UCSD-AML1 (cell line): ENCODE measurements at regions not wholly inside any gene's neighbourhood (a gene's known extent, or its start where the extent isn't known, plus 50 kb on each side); places are given as distances from the start of the nearest gene placed in this dataset.
"Not testable (repeated sequence)": the region's sequence is repeated elsewhere in the genome, so short reads cannot be mapped to it uniquely, and the experiment has no call there.

Experiments
- DNase-seq: peaks from one replicate; lab custom pipeline; 2025; ENCODE audit not compliant: unreplicated experiment; lab: John Stamatoyannopoulos, UW

DNA sequence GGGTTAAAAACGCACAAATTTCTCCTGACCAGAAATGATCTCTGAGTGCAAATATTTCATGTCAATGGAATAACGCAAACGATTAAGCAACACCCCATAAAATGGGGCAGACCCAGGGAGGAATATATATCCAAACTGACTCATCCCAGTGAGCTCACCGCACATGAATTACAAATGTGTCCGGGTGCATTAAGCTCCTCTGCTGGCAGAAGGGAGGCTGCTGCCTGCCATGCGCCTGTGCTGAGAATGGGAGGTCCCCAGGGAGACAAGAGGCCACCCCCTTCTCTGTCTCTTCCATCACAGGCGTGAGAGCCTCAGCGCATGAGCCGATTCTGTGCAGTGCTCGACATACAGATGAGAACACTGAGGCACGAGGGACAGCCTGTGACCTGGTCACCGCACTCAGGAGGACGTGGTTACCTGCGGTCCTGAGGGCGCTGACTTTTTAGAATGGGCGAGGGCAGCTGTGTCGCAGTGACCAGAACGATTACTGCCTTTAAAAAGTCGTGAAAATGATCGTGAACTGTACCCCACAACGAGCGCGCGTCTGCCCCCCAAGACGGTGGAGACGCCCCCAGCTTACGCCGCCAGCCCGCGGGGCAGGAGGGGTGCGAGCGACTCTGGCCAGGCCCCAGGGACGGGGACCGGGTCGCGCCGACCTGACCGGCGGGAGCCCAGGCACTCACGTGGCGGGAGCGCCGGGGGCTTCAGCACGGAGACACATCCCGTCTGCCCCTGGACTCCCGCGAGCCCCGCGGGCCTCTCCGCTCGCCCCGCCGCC is 188.5 kb downstream of the ADRA2C start:
- DNase-seq, result peak; percentile 35

DNA sequence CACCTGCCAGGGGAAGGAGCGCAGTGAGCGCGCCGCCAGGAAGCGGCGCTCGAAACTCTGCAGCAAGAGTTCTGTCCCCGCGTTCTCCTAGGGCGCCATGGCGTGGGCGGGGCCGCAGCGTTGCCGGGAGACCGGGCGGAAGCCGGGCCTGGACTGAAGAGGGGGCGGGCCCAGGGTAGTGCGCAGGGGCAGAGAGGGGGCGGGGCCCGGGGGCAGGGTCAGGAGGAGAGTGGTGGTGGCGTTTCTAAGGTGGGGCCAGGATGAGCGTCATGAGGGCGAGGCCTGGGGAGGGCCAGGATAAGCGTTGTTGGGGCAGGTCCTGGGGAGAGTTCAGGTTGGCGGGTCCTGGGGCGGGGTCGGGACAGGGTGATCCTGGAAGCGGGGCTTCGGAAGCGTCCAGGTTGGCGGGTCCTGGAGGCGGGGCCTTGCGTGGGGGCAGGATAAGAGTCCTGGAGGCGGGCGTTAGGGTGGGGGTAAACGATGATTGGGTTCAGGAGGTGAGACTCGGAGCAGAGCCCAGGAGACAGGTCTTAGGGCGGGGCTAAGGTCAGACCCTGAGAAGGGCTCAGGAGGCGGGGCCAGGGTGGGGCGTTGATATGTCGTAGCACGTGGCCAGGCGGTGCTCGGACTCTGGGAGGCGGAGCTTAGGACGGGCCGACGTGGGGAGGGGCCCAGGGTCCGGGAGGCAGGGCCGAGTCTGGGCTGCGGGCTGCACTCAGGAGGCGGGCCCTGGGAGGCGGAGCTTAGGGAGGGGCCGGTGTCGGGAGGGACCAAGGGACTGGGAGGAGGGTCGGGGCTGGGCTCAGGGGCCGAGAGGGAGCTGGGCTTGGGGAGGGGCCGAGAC is 189.4 kb downstream of the ADRA2C start:
- DNase-seq, result peak; percentile 100

DNA sequence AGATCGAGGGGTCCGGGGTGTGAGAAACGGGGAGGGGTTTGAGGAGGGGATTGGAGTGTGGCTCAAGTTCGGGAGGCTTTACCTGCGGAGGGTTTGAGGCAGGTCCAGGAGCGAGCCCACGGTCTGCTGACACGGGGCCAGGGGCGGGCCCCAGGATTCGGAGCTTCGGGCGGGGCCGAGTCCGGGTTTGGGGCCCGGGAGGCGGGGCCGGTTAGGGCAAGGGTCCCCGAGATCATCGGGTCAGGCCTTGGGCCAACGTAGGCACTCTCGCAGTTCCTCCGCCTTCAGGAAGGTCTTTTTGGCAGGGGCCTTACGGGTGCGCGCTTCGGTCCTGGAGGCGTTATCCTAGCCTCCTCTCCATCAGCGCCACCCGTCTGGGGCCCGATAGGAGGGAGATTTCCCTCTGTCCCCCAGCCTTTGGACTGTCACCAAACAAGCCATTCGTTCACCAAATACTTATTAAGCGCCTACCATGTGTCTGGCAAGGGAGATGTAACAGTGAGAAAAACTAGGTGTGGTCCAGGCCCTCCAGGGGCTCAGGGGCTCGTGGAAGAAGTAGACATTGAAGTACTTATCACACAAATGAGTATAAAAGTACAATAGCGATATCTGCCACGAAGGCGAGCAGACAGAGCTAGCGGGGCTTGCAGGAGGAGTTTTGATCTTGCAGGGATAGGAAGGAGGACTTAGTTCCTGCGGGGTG is 190.1 kb downstream of the ADRA2C start:
- DNase-seq, result not testable (repeated sequence)

DNA sequence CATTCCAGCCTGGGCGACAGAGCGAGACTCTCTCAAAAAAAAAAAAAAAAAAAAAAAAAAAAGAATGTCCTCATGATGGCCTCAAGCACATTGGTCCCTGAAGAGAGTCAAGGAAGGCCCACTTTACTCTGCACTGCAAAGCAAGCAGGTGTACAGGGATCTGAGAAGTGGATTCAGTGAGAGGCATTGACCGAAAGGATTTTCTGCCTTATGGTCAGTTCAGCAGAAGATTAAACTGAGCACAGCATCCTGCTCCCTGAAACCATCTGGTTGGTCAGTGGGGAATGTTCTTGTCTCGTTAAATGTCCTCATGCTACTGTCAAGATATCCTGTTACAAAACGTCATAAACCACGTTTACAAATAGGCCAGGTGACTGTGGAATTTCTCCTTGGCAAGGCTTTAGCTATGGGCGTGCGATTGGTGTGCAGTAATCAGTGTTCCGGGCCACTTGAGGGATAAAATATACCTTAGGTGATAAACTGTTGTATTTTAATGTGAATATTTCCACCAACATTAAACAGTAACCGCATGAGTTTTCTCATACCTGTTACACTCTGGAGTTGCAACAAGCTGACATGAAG is 195.0 kb downstream of the ADRA2C start:
- DNase-seq, result not testable (repeated sequence)

DNA sequence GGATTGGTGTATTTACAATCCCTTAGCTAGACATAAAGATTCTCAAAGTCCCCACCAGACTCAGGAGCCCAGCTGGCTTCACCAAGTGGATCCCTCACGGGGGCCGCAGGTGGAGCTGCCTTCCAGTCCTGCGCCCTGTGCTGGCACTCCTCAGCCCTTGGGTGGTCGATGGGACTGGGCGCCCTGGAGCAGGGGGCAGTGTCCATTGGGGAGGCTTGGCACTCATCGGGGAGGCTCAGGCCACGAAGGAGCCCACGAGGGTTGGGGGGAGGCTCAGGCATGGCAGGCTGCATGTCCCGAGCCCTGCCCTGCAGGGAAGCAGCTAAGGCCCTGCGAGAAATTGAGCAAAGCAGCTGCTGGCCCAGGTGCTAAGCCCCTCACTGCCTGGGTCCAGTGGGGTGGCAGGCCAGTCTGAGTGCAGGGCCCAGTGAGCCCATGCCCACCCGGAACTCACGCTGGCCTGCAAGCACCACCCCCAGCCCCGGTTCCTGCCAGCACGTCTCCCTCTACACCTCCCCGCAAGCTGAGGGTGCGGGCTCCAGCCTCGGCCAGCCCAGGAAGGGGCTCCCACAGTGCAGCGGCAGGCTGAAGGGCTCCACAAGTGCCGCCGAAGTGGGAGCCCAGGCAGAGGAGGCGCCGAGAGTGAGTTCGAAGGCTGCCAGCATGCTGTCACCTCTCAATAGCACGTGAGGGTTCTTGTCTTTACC is 198.5 kb downstream of the ADRA2C start:
- not testable (repeated sequence) for DNase-seq

DNA sequence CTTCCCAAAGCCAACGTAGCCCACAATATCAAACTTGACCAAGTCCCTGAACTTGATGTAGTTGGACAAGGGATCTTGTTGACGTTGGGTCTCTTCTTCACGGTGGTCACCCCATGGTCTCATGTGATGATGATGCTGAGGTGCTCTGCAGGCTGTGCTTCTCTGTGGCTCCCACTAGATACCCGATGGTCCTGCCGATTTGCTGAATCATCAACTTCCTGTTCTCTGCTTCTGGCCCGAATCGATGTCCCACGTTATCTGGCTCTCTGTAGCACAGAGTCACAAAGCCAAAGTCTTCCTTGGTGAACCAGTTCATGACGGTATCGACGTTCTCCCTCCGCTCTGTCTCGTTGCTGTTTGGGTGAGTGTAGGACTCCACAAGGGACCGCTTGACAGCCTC is 201.0 kb downstream of the ADRA2C start:
- DNase-seq, result not testable (repeated sequence)

DNA sequence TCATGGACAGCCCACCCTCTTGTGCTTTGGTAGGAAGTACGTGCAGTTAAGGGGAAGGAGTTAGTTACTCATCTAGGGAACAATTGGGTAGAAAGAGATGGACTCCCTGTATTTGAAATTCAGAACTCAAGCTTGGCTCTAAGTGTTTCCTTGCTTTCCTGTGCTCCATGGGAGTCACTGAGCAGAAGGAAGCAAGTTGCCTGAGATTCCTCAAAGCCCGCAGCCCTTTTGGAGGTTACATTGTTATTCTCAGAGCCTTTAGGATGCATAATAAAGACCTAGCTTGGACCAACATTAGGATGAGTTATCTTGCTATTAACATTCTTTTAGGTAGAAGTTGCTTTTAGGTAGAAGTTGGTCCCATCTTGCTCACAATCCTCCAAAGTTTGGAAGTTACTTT is 206.4 kb downstream of the ADRA2C start:
- not testable (repeated sequence) for DNase-seq

DNA sequence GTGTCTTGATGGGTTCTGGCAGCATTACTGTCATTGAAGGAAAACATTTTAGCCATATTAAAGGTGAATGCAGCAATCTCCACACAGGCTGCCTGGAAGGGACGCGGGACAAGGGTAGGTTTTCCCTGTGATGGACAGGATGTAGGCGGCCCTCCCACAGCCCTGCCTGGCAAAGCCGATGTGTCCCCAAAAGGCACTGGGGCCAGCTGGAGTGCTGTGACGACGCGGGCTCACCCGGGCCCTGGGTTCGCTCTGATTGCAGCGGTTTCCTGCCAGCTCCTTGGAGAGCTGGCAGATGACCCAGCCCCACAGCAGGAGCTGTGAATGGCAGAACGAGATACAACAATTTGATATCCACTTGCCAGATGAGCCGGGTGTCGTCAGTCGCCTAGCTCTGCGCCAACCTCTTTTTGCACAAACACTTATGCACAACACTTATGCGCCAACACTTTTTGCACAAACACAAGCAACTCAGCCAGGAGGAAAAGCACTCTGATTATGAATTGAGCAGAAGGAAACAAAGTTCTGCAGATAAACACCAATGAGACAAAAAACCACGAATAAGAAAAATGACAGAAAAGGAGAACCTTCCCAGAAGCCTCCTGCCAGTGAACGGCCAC is 207.5 kb downstream of the ADRA2C start:
- DNase-seq, result not testable (repeated sequence)

DNA sequence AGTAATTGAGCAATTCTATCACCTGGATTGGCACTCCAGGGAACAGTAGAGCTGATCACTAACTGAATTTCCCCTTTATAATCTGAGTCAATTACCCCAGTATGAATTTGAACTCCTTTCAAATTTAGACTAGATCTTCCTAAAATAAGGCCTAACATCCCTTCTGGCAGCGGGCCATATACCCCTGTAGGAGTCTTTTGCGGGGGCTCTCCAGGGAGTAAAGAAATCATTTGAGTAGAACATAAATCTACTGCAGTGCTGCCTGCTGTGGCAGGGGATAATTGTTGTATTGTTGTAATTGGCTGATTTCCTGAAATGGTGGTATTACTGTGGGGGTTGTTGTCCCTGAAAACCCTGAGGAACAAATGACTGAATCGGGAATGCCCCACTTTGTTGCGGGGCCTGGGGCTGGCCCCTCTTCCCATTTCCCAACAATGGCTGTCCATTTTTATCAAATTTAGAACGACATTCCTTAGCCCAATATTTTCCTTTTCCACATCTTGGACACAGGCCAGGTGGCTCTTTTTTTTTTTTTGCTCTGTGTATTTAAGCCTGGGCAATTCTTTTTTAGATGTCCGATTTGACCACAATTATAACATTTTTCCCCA is 217.4 kb downstream of the ADRA2C start:
- not testable (repeated sequence) for DNase-seq

DNA sequence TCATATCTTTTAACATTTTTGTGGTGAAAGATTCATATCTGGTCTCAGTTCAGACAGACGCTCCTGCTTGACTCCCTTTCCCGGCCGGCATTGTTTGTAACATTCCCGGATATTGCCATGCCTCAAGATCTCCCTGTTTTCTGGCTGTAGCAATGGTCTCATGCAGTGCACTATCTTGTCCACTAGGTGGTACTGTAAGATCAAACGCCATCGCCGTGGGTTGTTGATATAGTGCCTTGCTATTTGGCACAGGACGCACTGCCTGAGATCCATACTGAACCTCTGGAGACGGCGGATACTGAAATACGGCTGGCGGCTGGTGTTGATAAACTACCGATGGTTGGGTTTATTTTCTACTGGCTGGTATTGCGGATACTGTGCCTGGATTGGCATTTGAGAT is 218.6 kb downstream of the ADRA2C start:
- DNase-seq, result not testable (repeated sequence)

DNA sequence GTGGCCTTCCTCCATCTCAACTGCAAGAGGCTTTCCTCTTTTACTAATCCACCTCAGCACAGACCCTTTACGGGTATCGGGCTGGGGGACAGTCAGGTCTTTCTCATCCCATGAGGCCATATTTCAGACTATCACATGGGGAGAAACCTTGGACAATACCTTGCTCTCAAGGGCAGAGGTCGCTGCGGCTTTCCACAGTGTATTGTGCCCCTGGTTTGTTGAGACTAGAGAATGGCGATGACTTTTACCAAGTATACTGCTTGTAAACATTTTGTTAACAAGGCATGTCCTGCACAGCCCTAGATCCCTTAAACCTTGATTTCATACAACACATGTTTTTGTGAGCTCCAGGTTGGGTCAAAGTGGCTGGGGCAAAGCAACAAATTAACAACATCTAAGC is 220.2 kb downstream of the ADRA2C start:
- not testable (repeated sequence) for DNase-seq

DNA sequence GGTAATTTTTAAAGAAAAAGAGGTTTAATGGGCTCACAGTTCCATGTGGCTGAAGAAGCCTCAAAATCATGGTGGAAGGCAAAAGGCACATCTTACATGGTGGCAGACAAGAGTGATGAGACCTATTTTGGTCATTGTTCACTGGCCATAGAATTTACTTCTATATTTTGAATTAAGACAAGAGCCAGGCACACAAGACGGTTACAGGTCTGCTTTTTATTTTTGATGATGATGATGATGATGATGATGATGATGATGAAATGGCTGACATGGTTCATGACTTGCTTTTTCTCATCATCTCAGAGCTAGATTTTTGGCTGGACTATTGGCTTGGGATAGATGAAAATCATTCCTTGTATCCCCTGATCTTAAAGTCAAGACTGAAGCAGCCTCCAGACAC is 229.3 kb downstream of the OTOP1 start:
- DNase-seq, result not testable (repeated sequence)

DNA sequence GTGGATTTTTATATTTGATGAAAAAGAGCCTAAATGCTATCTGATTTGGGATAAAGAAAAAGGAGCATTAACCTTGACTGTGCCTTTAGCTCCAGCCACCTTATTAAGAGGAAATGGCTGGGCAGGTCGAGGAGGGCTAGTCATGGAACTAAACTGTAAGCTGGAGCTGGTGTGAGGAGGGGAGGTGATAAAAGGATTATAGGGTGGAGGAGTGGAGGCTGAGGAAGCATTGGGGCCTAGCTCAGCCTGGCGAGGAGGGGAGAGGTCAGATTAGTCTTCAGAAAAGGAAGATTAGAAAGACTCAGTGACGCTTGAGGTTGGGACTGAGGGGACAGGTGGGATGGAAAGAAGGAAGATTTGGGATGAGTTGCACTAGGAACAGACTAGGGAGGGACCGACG is 222.7 kb downstream of the OTOP1 start:
- DNase-seq, result not testable (repeated sequence)

DNA sequence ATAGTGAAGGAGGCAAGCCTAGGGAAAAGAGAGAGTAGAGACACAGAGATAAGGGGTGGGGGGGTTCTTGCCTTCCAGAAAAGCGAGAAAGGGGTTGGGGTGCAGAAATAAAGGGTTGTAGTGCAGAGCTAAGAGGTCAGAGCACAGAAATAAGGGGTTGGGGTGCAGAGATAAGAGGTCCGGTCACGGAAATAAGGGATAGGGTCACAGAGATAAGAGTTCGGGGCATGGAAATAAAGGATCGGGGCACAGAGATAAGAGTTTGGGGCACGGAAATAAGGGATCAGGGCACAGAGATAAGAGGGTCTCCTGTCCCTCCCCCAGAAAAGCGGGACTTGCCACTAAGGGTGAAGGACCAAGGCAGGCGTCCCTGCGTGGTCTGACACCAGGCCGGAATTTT is 222.0 kb downstream of the OTOP1 start:
- not testable (repeated sequence) for DNase-seq

DNA sequence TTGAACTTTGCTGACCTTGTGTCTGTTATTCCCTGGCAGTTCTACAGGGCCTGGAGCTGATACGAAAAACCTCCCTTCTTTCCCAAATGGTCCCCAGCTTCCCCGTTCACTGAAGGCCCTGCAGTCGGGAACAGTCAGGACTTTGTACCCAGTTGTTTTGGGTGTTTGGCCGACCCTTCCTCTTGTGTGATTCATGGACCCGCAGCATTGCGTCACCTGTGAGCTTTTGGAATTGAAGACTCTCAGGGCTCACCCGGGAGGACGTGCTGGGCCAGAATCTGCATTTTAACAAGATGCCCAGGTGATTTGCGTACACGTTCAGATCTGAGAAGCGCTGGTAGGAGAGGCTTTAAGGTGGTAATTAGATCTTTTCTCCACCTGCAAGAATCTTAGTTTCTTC is 220.4 kb downstream of the OTOP1 start:
- not testable (repeated sequence) for DNase-seq

DNA sequence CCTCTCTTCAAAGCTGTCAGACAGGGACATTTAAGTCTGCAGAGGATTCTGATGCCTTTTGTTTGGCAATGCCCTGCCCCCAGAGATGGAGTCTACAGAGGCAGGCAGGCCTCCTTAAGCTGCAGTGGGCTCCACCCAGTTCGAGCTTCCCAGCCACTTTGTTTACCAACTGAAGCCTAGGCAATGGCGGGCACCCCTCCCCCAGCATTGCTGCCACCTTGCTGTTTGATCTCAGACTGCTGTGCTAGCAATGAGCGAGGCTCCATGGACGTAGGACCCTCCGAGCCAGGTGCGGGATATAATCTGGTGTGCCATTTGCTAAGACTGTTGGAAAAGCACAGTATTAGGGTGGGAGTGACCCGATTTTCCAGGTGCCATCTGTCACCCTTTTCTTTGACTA is 207.7 kb downstream of the OTOP1 start:
- DNase-seq, result not testable (repeated sequence)

DNA sequence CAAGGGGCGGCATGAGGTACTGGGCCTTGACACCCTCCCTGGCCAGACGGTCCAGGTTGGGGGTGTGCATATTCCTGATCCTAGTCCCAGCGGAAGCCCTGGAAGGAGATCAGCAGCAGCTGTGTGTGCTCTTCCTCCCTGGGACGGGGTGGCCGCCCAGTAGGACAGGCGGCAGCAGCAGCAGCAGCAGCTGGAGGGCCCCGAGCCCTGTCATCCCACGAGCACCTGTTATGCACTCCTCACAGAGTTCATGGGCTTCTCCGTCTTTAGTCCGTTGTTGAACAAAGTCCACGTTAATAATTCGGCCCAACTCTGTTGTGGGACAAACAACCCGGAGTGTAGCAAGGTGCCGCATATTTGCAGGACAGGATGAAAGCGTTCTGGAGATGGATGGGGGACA is 205.6 kb downstream of the OTOP1 start:
- DNase-seq, result not testable (repeated sequence)

DNA sequence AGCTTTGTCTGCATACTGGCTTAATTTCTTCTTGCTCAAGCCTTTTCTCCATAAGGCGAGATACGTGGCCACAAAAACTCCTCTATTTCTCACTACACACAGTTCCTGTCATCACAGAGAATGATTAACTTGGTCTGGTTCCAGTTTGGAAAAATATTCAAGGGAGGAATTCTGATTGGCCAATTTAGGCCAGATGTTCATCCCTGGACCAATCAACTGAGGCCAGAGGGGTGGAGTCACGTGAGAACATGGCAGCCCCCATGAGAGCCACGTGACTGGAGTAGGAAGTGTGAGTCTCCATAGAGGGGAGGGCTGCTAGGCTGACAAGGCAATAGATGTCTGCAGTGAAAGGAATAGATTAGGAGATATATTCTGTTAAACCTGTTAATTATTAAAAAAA is 200.0 kb downstream of the OTOP1 start:
- DNase-seq, result not testable (repeated sequence)

DNA sequence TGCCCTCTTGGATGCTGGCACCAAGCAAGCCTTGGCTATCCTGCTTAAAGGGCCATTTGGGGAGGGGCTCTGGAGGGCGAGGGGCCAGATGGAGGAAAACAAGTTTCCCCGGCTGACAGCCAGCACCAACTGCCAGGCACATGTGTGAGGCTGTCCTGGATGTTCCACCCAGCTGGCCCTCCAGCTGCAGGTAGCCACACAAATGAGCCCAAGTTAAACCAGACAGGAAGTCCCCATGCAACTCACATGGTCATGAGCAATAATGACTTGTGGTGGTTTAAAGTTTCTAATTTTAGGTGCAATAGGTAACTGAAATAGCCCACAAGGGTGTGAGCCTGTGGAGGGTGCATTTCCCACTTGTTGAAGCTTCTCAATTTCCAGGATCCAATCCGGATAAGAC is 198.0 kb downstream of the OTOP1 start:
- not testable (repeated sequence) for DNase-seq

DNA sequence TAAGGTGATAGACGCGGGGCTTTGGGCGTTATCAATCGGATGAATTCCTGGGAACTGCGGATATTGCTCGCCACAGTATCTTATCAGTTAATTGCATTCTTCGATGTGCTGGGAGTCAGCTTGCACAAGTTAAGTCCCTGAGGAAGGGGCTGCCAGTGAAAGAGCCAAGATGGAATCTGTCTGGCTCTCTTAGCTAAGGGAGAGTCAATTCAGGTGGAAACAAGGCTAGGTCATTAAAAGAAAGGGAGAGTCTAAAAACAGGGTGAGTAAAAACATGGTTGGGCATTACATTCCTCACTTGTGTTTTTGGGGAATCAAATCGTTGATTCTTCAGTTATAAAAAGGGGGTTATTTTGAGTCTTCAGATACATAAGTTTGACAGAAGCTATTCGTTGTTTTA is 196.2 kb downstream of the OTOP1 start:
- DNase-seq, result not testable (repeated sequence)
